Transverse colon (tissue), 3 donors: ENCODE measurements at regions not wholly inside any gene's neighbourhood (a gene's known extent, or its start where the extent isn't known, plus 50 kb on each side); places are given as distances from the start of the nearest gene placed in this dataset.

ENCODE experiments used
- POLR2A ChIP-seq: fragments of 450-650 bp; IDR thresholded peaks from one replicate; pipeline ENCODE4 v1.6.1; 2016; ENCODE audit warnings: antibody characterized with exemption, mild to moderate bottlenecking, moderate library complexity
- TF ChIP-seq, protein P1 (sequence below), 5 experiments: fragments of 200-600 bp in 3 of 5; fragments of 450-650 bp in 2 of 5; sonication (generic) in 3 of 5; IDR thresholded peaks; 1 replicate in 2 of 5; 2 replicates in 3 of 5; pipeline ENCODE4 v1.5.1; 2016 to 2017; ENCODE audit warnings: antibody characterized with exemption in 5 of 5, inconsistent platforms in 3 of 5, mild to moderate bottlenecking in 2 of 5, moderate library complexity in 1 of 5

GRCh38 chr3:178084938-178085816 is 451.1 kb upstream of the KCNMB2 start:
- TF ChIP-seq, protein P1, sequence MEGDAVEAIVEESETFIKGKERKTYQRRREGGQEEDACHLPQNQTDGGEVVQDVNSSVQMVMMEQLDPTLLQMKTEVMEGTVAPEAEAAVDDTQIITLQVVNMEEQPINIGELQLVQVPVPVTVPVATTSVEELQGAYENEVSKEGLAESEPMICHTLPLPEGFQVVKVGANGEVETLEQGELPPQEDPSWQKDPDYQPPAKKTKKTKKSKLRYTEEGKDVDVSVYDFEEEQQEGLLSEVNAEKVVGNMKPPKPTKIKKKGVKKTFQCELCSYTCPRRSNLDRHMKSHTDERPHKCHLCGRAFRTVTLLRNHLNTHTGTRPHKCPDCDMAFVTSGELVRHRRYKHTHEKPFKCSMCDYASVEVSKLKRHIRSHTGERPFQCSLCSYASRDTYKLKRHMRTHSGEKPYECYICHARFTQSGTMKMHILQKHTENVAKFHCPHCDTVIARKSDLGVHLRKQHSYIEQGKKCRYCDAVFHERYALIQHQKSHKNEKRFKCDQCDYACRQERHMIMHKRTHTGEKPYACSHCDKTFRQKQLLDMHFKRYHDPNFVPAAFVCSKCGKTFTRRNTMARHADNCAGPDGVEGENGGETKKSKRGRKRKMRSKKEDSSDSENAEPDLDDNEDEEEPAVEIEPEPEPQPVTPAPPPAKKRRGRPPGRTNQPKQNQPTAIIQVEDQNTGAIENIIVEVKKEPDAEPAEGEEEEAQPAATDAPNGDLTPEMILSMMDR (IDR thresholded peaks at IDR 0.05) = no peak
- no peak for TF ChIP-seq POLR2A
